Esophagus squamous epithelium (tissue), 5 donors: ENCODE measurements at regions not wholly inside any gene's neighbourhood (a gene's known extent, or its start where the extent isn't known, plus 50 kb on each side); places are given as distances from the start of the nearest gene placed in this dataset.
A peak's percentile ranks its signal among the peaks of the same experiment; 100 is the strongest.

Experiments
- DNase-seq: peaks from one replicate; lab custom pipeline; 2025; lab: John Stamatoyannopoulos, UW
- H3K27ac ChIP-seq, 4 donors: fragments of 200-600 bp; sonication (generic); one replicate each; pipeline ENCODE4 v1.5.1; 2016 to 2019; ENCODE audit warnings: mild to moderate bottlenecking in 1 of 4
- H3K27me3 ChIP-seq, 4 donors: fragments of 200-600 bp; sonication (generic); 1 replicate in 3 of 4; 2 replicates in 1 of 4; pipeline versions ENCODE4 v1.5.1 to v1.6.0; 2017 to 2021; ENCODE audit warnings: antibody characterized with exemption in 1 of 4
- H3K36me3 ChIP-seq, 3 donors: fragments of 200-600 bp; sonication (generic); one replicate each; pipeline ENCODE4 v1.5.1; 2016 to 2019
- H3K4me1 ChIP-seq, 3 donors: fragments of 200-600 bp; sonication (generic); one replicate each; pipeline ENCODE4 v1.5.1; 2017 to 2019
- H3K4me3 ChIP-seq, 4 donors: fragments of 200-600 bp; sonication (generic); 1 replicate in 3 of 4; 2 replicates in 1 of 4; pipeline ENCODE4 v1.5.1; 2016 to 2019; ENCODE audit warnings: mild to moderate bottlenecking in 2 of 4, moderate library complexity in 1 of 4
- H3K9me3 ChIP-seq, 3 donors: fragments of 200-600 bp; sonication (generic); one replicate each; pipeline ENCODE4 v1.5.1; 2016 to 2019
- CTCF ChIP-seq, 6 experiments: fragments of 450-650 bp in 4 of 6; fragments of 200-600 bp in 2 of 6; sonication (generic) in 2 of 6; IDR thresholded peaks; one replicate each; pipeline ENCODE4 v1.5.1; 2016 to 2019; ENCODE audit warnings: antibody characterized with exemption in 6 of 6, mild to moderate bottlenecking in 4 of 6, moderate library complexity in 4 of 6
- POLR2A ChIP-seq, 4 donors: fragments of 450-650 bp; IDR thresholded peaks; one replicate each; pipeline ENCODE4 v1.6.1; 2017; ENCODE audit warnings: antibody characterized with exemption in 4 of 4, mild to moderate bottlenecking in 4 of 4, moderate library complexity in 3 of 4
- WGBS, 2 donors: methylation state at CpG; one replicate each; pipeline ENCODE4 v1.1.5; 2018; 5-methylcytosine and 5-hydroxymethylcytosine counted together
- intact Hi-C: fragments of 100-400 bp; cut with DNase I; formaldehyde crosslinking; loops from one replicate; pipeline ENCODE4 v1.15.0; 2022
- donor health status: DM: yes; HTN: yes; CAD: no.

GRCh38 chr13:74450964-74451363, 316.8 kb upstream of the KLF12 start:
- no peaks in the 10 kb centered on the region for H3K9me3 ChIP-seq
- no peaks in the 10 kb centered on the region for H3K36me3 ChIP-seq
- peaks cover 6 to 41% (median 24%) of the 10 kb centered on the region in 3 donors for H3K4me1 ChIP-seq
- H3K27ac ChIP-seq, result peak overlapping the region; percentile 63 to 80 (median 73)
- no peak for DNase-seq
- 32 to 36% methylated on average over 3 of the region's 3 CpGs for WGBS, 2 donors
- TF ChIP-seq POLR2A (IDR thresholded peaks at IDR 0.05) (no peak), CTCF (IDR thresholded peaks at IDR 0.05) (no peak)
- no peaks in the 10 kb centered on the region for H3K27me3 ChIP-seq
- intact Hi-C loops, result no loop called here
- H3K4me3 ChIP-seq, result no peak overlapping the region

- Histone ChIP-seq H3K27me3 (no peaks in the 10 kb centered on the region), H3K36me3 (no peaks in the 10 kb centered on the region), H3K27ac (peak overlapping the region; percentile 63 to 80 (median 73)), H3K4me1 (peaks cover 6 to 46% (median 24%) of the 10 kb centered on the region in 3 donors), H3K9me3 (no peaks in the 10 kb centered on the region), H3K4me3 (no peak overlapping the region)
- WGBS, 2 donors, result 26 to 36% methylated on average over 2 to 3 of the region's 3 CpGs
- no peak for DNase-seq
- intact Hi-C loops, result no loop called here
- TF ChIP-seq CTCF (IDR thresholded peaks at IDR 0.05) (no peak), POLR2A (IDR thresholded peaks at IDR 0.05) (no peak)
These were observed 316.3 kb upstream of the KLF12 start for GRCh38 chr13:74450525-74450845.

- Histone ChIP-seq H3K4me3 (no peak overlapping the region), H3K27me3 (no peaks in the 10 kb centered on the region), H3K27ac (peak overlapping the region; percentile 63 to 80 (median 73)), H3K36me3 (no peaks in the 10 kb centered on the region), H3K4me1 (peaks cover 6 to 51% (median 24%) of the 10 kb centered on the region in 3 donors), H3K9me3 (no peaks in the 10 kb centered on the region)
- 45 to 61% methylated on average over 2 of the region's 2 CpGs for WGBS, 2 donors
- TF ChIP-seq CTCF (IDR thresholded peaks at IDR 0.05) (no peak), POLR2A (IDR thresholded peaks at IDR 0.05) (no peak)
- intact Hi-C loops, result no loop called here
- DNase-seq, result no peak
These were observed 315.8 kb upstream of the KLF12 start for GRCh38 chr13:74449811-74450524.

- peaks cover 0 to 11% (median 0%) of the 10 kb centered on the region in 3 donors for H3K9me3 ChIP-seq
- H3K36me3 ChIP-seq, result no peaks in the 10 kb centered on the region
- H3K27me3 ChIP-seq, result no peaks in the 10 kb centered on the region
- peak in 1 of 6 experiments; percentile 31 for TF ChIP-seq CTCF (IDR thresholded peaks at IDR 0.05)
- TF ChIP-seq POLR2A (IDR thresholded peaks at IDR 0.05), result no peak
- H3K4me3 ChIP-seq, result no peak overlapping the region
- H3K27ac ChIP-seq, result peak overlapping the region in 3 of 4 donors; percentile 72 to 76 (median 76)
- H3K4me1 ChIP-seq, result peaks cover 8 to 44% (median 9%) of the 10 kb centered on the region in 3 donors
- 60 to 73% methylated on average over 1 of the region's 1 CpG for WGBS, 2 donors
- no peak for DNase-seq
- intact Hi-C loops, result no loop called here
These were observed 310.8 kb upstream of the KLF12 start for GRCh38 chr13:74444864-74445479.

GRCh38 chr13:74444161-74444571, 310.0 kb upstream of the KLF12 start:
- DNase-seq, result no peak
- no peak for TF ChIP-seq CTCF (IDR thresholded peaks at IDR 0.05)
- Histone ChIP-seq H3K4me3 (no peak overlapping the region), H3K4me1 (peaks cover 4 to 39% (median 9%) of the 10 kb centered on the region in 3 donors), H3K36me3 (no peaks in the 10 kb centered on the region), H3K27me3 (no peaks in the 10 kb centered on the region), H3K27ac (peak overlapping the region in 3 of 4 donors; percentile 72 to 76 (median 76)), H3K9me3 (peaks cover 0 to 11% (median 0%) of the 10 kb centered on the region in 3 donors)
- 19 to 40% methylated on average over 6 of the region's 6 CpGs for WGBS, 2 donors
- intact Hi-C loops, result no loop called here
